HG03521 (cell line): ENCODE measurements at regions not wholly inside any gene's neighbourhood (a gene's known extent, or its start where the extent isn't known, plus 50 kb on each side); places are given as distances from the start of the nearest gene placed in this dataset.

Experiments
- ATAC-seq: cut with Tn5 transposase; IDR thresholded peaks from one replicate; pipeline ENCODE4 v1.9.1; 2021; ENCODE audit warnings: mild to moderate bottlenecking, moderate library complexity; ENCODE audit not compliant: unreplicated experiment

- no peak for ATAC-seq
These were observed 65.8 kb upstream of the TRPC5 start for GRCh38 chrX:112148397-112148796.

DNA sequence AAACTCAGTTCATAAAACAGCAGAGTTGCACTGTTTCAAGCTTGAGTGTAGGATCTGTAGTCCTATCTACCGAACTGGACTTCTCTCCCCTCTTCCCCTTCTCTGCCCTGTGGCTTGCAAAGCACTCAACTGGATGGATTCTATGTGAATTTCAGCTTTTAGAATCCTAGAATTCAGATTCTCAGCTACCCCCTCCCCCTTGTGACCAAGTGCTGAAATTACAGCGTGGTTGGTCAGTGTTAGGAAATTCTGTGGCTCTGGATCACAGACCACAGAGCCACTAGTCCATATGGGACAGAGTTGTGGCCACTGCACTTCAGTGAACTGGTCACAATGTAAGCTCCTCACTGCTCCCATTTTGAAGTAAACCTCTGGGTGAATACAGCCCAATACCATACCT lies 64.6 kb upstream of the TRPC5 start:
- ATAC-seq, result no peak

GRCh38 chrX:112137276-112137675 lies 54.7 kb upstream of the TRPC5 start:
- ATAC-seq, result no peak
